ENCODE measurements at regions not wholly inside any gene's neighbourhood (a gene's known extent, or its start where the extent isn't known, plus 50 kb on each side); places are given as distances from the start of the nearest gene placed in this dataset.

- TF ChIP-seq CTCF (IDR thresholded peaks at IDR 0.05; ENCODE audit: low read depth, low read length), result no peak
- H3K4me3 ChIP-seq (ENCODE audit: low read depth, low read length), result no peak overlapping the region
Observed at GRCh38 chr18:43382641-43383403, 105.5 kb upstream of the SYT4 start.

- no peak overlapping the region for H3K4me3 ChIP-seq (ENCODE audit: low read depth, low read length)
- no peak for TF ChIP-seq CTCF (IDR thresholded peaks at IDR 0.05; ENCODE audit: low read depth, low read length)
Observed at GRCh38 chr18:43389163-43389562, 111.9 kb upstream of the SYT4 start.

- H3K4me3 ChIP-seq (ENCODE audit: low read depth, low read length), result no peak overlapping the region
- TF ChIP-seq CTCF (IDR thresholded peaks at IDR 0.05; ENCODE audit: low read depth, low read length), result no peak
Observed at GRCh38 chr18:43392168-43392567, 114.9 kb upstream of the SYT4 start.

- no peak overlapping the region for H3K4me3 ChIP-seq (ENCODE audit: low read depth, low read length)
- TF ChIP-seq CTCF (IDR thresholded peaks at IDR 0.05; ENCODE audit: low read depth, low read length), result no peak
Observed at GRCh38 chr18:43393174-43393573, 115.9 kb upstream of the SYT4 start.

GRCh38 chr18:43396266-43396665, 119.0 kb upstream of the SYT4 start:
- no peak overlapping the region for H3K4me3 ChIP-seq (ENCODE audit: low read depth, low read length)
- no peak for TF ChIP-seq CTCF (IDR thresholded peaks at IDR 0.05; ENCODE audit: low read depth, low read length)

- H3K4me3 ChIP-seq (ENCODE audit: low read depth, low read length), result no peak overlapping the region
- TF ChIP-seq CTCF (IDR thresholded peaks at IDR 0.05; ENCODE audit: low read depth, low read length), result no peak
Observed at GRCh38 chr18:43398601-43399000, 121.3 kb upstream of the SYT4 start.

- no peak overlapping the region for H3K4me3 ChIP-seq (ENCODE audit: low read depth, low read length)
- no peak for TF ChIP-seq CTCF (IDR thresholded peaks at IDR 0.05; ENCODE audit: low read depth, low read length)
Observed at GRCh38 chr18:43405097-43405496, 127.8 kb upstream of the SYT4 start.
